Kidney epithelial cell (primary cell): ENCODE measurements at regions not wholly inside any gene's neighbourhood (a gene's known extent, or its start where the extent isn't known, plus 50 kb on each side); places are given as distances from the start of the nearest gene placed in this dataset.
A peak's percentile ranks its signal among the peaks of the same experiment; 100 is the strongest.

Experiments used
- DNase-seq: peaks from one replicate; pipeline ENCODE4 v3.0.0-alpha.2; 2010; ENCODE audit warnings: low read depth
- H3K27me3 ChIP-seq: 2 replicates; pipeline ENCODE4 v1.6.0; 2011; ENCODE audit warnings: low read length; ENCODE audit not compliant: control insufficient read depth, insufficient read depth
- H3K36me3 ChIP-seq: 2 replicates; pipeline ENCODE4 v1.5.1; 2011; ENCODE audit warnings: low read length; ENCODE audit not compliant: control insufficient read depth, insufficient read depth
- H3K4me3 ChIP-seq: 2 replicates; pipeline ENCODE4 v1.5.1; 2011; ENCODE audit warnings: low read depth, mild to moderate bottlenecking, control low read depth, low read length
- CTCF ChIP-seq: IDR thresholded peaks from 2 replicates; pipeline ENCODE4 v1.5.1; 2011; ENCODE audit warnings: mild to moderate bottlenecking, moderate library complexity, low read length, control low read depth, inconsistent platforms; ENCODE audit not compliant: insufficient read depth, poor library complexity, severe bottlenecking

- peaks cover 1% of the 10 kb centered on the region for H3K36me3 ChIP-seq
- no peak for DNase-seq
- no peak overlapping the region for H3K4me3 ChIP-seq
- no peaks in the 10 kb centered on the region for H3K27me3 ChIP-seq
- TF ChIP-seq CTCF = no peak
These were observed 50.3 kb downstream of the BMAL2 start for GRCh38 chr12:27382924-27383323.

DNA sequence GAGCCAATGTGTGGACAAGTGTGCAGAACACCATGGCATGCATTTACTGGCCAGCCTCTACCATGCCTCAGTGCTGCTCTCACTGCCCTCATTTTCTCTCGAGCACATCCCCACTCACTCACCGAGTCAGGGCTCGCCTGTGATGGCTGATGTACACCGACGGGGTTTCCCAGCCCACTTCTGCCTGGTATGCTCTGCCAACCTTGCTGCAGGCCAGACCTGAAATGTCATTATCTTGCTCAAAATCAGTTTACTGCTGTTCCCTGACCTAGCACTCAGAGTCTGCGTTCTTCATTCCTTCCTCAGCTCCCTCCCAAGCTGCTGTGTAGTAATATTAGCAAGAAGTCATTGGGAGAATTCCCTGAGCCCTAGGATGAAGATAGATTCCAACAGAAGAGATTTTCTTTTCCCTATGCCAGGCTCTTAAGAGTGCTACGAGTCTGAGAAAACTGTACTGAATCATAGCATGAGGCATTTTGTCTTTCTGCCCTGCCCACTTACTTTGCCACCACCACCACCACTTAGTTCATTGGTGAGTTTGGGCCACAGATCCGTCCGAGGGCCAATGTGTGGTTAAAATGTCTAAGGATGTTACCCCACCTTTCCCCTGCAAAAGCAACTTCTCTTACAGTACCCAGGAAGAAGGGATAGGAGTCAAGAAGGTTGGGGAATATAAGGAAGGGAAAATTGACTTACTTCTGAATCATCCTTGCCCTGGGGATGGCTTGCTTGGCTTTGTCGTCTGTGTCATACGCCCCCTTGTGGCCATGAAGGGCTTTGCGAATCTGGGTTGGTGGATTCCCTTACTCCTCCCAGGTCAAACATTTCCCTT lies 51.0 kb downstream of the BMAL2 start:
- Histone ChIP-seq H3K27me3 (no peaks in the 10 kb centered on the region), H3K4me3 (no peak overlapping the region), H3K36me3 (peaks cover 1% of the 10 kb centered on the region)
- DNase-seq = peak; percentile 72
- peak; percentile 91 for TF ChIP-seq CTCF

- DNase-seq = no peak
- no peak for TF ChIP-seq CTCF
- no peak overlapping the region for H3K4me3 ChIP-seq
- H3K36me3 ChIP-seq = peaks cover 1% of the 10 kb centered on the region
- no peaks in the 10 kb centered on the region for H3K27me3 ChIP-seq
These were observed 51.6 kb downstream of the BMAL2 start for GRCh38 chr12:27384261-27384590.

- TF ChIP-seq CTCF = no peak
- Histone ChIP-seq H3K36me3 (peaks cover 1% of the 10 kb centered on the region), H3K27me3 (no peaks in the 10 kb centered on the region), H3K4me3 (no peak overlapping the region)
- no peak for DNase-seq
These were observed 53.3 kb downstream of the BMAL2 start for GRCh38 chr12:27385766-27386564.

DNA sequence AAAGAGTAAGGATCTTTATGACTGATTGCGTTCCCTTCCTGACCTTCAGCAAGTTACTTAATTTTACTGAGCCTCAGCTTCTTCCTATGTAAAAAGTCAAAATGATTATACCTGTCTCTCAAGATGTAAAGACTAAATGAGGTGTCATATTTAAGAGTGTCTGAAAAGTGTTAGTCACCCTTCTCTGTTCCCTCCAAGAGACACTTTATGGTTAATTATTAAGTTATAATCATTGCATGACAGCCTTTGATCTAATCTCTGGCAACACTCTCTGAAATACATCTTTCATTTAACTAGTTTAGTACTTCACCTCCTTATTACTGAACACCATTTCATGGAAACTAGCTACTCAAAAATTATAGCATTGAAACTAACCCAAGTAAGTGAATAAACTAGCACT lies 54.8 kb downstream of the BMAL2 start:
- H3K36me3 ChIP-seq = peaks cover 1% of the 10 kb centered on the region
- TF ChIP-seq CTCF = no peak
- no peak overlapping the region for H3K4me3 ChIP-seq
- no peak for DNase-seq
- no peaks in the 10 kb centered on the region for H3K27me3 ChIP-seq
